NCI-H1436 treated with DMSO at 0.1 percent for 48 hours (cell line): ENCODE measurements at regions not wholly inside any gene's neighbourhood (a gene's known extent, or its start where the extent isn't known, plus 50 kb on each side); places are given as distances from the start of the nearest gene placed in this dataset.
A peak's percentile ranks its signal among the peaks of the same experiment; 100 is the strongest.

Experiments
- DNase-seq: peaks from one replicate; lab custom pipeline; 2025; lab: John Stamatoyannopoulos, UW

DNA sequence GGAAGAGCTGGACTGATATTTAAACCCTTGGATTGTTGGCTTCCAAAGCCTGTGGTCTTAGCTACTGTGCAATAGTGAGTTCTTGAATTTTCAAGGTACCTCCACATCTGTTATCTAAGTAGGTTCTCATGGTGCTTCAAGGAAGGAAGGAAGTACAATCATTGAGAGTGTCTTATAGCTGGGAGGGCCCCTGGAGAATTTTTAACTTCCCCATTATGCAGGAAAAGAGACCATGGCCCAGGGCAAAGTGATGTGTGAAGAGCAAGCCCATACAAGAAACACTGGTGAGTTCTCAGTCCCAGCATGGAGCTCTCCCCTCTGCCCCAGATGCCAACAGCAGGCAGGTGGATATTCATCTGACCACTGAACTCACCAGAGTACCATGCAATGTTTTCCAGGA is 169.0 kb upstream of the IRX6 start:
- DNase-seq: no peak

DNA sequence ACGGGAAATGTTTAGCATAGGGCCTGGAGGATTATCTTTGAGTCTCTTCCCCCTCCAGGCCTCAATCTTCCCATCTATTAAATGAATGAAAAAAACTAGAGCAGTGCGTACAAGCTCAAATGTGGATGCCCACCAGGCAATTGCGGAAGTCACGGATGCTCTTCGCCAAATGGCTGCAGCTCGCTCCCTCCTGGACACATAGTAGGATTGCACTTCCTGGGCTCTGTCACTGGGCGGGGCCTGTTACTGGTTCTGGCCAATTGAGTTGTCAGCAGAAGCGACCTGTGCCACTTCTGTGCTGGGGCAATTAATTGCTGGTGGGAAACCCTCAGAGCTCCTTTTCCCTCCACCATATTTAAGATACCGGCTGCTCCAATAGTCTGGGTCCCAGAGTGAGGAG is 168.2 kb upstream of the IRX6 start:
- no peak for DNase-seq

- no peak for DNase-seq
Measured at GRCh38 chr16:55169780-55170179, 154.2 kb upstream of the IRX6 start.

DNA sequence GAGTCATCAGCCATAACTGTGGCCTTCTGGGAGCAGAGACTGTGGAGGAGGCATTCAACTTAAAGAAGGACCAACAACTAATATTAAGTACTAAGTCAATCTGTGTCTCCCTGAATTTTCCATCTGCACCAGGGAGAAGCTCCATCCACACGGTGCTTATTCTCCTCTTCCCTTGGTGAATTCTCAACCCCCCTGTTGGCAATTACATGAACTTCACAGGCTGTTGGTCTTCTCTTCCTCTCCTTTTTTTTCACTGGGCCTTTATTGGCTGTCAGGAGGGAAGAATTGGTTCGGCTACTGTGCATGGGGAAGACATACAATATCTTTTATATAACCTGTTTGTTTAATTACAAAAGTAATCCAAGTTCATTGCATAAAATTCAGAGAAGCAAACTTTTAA is 152.8 kb upstream of the IRX6 start:
- DNase-seq: no peak

- DNase-seq: no peak
Measured at GRCh38 chr16:55175389-55175788, 148.6 kb upstream of the IRX6 start.

GRCh38 chr16:55176901-55177300 is 147.1 kb upstream of the IRX6 start:
- DNase-seq: no peak

DNA sequence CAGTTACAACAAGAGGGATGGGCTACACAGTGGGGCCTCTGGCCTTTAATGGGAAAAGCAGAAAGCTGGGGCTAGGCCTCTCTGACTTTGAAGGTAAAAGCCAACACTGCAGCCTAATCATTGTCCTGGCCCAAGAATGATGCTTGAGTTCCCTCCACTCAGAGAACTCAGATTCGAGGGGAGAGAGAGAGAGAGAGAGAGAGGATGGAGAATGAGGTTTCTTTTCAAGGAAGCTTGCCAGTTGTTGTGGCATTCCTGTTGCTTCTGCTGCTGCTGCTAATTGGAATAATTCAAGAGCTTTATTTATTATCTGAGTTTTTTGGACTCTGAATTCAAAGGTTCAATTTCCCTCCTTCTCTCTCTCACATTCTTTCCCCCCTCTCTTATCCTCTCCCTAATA is 144.6 kb upstream of the IRX6 start:
- no peak for DNase-seq

DNA sequence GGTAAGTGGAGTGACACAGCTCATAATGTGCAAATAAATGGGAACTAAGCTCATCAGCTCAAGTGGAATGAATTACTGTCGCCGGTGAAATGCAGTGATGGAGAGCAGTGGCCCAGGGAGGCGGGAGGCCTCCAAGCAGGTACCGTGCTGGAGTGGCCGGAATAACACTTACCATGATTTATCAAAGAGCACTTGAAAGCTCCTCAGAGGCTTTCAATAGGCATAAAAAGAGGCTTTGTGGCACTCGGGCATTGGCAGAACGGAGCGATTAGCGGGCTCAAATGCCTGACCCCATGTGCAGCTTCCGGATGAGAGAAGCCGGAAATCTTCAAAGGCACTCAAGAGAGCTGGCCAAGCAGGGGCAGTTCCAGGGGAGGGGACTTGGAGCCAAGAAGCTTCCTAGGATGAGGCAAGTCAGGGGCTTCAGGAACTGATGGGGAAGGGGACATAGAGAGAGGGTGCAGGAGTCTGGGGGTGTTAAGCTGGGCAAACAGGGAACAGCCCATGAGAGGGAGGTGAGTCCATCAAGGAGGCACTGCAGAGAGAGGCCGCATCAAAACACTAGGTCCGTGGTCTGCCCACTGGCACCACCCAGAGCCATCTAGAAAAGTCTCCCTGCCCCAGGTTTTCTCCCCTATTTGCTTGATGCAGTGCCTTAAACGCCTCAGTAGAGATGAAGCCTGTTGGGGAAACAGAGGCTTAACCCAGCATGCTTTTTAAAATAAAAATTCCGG is 144.0 kb upstream of the IRX6 start:
- DNase-seq: peak; percentile 34

DNA sequence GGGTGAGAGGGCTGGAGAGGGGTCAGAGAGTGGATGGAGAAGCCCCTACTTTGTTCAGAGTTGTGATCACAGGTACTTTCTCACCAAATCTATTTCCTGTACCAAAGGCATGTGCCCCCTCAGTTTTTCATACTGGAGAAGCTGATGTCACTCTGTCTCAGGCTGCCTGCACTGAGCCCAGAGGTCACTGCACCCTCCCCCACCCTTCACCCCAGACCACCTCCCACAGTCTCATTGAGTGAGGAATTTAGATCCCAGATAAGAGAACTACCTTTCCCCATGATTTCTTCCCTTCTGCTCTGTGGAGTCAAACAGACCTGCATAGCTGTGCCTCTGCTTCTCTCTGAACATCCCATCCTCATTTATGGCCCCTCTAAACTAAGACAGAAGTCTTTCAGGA is 140.0 kb upstream of the IRX6 start:
- DNase-seq: no peak

DNA sequence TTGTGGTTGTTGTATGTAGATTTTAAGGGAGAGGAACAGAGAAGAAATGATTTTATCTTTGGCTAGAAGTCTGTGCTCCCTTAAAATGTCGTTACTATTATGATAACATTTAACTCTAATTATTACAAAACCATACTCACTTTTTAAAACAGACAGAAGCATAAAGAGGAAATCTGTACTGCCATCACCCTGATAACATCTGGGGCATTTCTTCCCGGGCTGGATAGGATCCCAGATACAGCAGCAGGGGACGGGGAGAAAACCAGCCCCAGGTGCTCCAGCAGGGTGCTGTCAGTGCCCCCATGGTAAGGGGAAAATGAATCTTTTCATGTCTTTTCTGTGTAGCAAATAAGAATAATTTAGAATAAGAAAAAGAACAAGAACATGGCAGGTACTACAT is 139.4 kb upstream of the IRX6 start:
- DNase-seq: no peak

GRCh38 chr16:55189224-55189623 is 134.8 kb upstream of the IRX6 start:
- no peak for DNase-seq

DNA sequence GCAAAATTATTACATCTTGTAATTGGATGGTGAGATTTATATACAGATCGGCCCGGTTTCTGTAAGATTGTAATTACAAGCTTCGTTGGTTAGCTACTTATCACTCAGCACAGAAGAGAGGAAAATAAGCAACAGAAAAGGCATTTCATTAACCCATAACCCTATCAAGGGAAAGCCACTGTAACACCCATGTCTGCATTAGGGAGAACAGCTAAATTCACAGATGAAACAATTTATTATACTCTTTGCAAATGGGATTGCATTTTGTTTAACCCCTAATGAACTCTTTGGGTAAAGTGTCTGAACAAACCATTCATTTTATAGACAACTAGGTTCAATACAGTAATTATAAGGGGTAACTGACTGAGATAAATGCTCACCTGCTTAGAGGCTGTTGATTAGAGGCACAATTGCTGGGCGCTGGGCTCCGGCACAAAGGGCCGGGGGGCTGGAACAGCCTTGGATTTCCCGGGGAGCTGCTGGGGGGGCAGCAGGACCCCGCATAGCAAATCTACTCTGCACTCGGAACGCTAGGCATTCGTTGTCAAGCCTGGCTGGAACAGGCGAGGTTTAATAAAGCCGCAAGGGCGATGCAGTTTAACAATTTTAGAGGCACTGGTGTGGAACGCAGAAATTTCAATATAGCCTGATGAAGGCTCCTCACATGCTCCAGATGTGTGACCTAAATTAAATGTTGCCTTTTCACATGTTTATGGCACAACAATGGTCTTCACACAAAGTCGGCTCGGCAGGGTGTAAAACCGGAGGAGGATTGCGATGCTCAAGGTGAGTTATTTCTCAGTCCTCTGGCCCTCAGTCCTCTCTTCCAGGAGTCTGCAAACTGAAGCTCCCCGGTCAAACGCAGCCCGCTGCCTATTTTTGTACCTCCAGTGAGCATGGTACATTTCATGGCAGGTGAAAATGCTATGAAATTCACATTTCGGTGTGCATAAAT is 134.0 kb upstream of the IRX6 start:
- peak; percentile 14 for DNase-seq

- no peak for DNase-seq
Measured at GRCh38 chr16:55192734-55193133, 131.3 kb upstream of the IRX6 start.

DNA sequence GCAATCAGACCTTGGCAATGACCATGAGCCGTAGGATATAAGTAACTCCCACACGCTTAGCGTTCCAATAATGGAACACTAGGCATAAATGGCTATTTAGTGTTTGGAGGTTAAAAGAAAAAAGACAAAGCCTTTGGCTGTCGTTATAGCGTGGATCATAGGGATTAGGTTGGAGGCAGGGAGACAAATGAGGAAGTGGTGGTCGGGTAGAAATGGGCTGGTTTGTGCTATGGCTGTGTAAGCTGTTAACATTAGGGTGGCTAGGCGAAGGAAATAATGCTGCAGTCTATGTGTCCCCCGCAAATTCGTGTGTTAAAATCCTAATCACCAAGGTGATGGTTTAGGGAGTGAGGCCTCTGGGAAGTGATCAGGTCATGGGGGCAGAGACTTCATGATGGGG is 120.4 kb upstream of the IRX6 start:
- no peak for DNase-seq

DNA sequence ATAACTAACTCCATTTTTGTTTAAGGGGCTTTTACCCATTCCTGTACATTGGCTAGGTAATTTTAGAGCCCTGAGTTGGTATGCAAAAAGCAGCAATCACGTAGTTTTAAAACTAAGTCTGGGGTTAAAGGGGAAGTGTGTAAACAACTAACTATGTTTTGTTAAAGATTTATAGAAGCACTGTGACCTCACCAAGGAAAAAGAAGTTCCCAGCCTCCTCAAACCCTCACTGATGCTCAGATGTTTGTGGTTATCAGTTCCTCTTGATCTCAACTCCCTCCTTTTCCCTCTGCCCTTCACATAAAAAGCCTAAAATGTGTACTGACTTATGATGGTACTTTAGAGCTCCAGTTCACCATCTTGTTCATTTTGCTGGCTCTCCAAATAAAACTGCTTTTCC is 119.9 kb upstream of the IRX6 start:
- DNase-seq: no peak

- DNase-seq: no peak
Measured at GRCh38 chr16:55204923-55205322, 119.1 kb upstream of the IRX6 start.

DNA sequence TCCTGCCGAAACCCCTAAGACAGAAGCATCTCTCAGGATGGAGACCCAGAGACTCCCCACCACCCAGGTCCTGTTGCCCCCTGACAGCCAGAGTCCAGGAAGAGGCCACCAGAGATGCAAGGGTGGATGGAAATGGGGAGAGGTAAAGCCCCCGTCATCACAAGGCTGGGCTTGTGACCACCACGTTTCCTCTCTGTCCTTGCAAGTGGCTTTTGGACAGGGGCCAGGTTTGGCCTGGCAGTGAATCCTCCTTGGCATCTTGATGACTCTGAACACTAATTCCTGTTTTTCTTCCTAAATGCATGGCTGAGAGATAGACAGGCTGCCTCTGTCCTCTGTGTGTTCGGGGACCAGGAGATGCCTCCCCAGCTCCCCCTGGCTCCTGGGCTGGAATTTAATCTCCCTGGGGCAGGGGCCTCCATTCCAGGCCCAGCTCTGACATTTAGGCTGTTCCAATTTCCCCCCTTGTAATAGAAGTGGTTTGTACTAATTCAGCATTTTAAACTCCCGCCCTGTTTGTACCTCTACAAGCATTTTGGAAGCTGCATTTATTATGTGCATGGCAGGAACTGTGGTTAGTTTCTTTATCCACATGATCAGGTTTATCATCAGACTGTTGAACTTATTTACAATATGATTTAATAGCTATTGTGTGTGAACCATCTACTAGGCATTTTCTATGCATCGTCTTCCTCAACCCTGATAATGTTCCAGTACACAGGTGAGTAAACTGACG is 116.1 kb upstream of the IRX6 start:
- DNase-seq: no peak

GRCh38 chr16:55209626-55210025 is 114.4 kb upstream of the IRX6 start:
- no peak for DNase-seq

- no peak for DNase-seq
Measured at GRCh38 chr16:55212791-55213190, 111.2 kb upstream of the IRX6 start.

- DNase-seq: no peak
Measured at GRCh38 chr16:55214412-55214811, 109.6 kb upstream of the IRX6 start.

DNA sequence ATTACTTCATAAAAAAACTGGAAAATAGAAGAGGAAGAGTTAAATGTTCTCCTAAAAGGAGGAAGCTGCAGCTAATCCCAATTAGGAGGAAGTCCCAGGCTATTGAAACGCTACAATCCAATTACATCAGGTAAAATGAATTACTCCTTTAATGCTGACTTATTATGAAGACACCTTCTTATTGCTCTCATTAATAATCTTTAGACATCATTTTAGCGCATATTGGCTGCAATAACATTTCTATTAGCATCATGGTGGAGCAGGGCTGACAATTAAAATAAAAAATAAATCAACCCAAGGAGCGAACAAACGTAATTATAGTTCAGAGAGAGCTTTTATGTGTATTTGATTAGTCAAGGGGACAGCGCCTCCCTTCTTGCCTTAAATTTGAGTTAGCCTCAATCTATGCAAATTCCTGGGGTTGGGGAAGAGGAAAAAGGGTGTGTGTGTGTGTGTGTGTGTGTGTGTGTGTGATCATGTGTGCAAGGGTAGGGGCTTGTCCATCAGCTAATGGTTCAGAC is 109.0 kb upstream of the IRX6 start:
- no peak for DNase-seq

- DNase-seq: no peak
Measured at GRCh38 chr16:55217392-55217791, 106.6 kb upstream of the IRX6 start.
